Large intestine (tissue), 3 donors: ENCODE measurements at regions not wholly inside any gene's neighbourhood (a gene's known extent, or its start where the extent isn't known, plus 50 kb on each side); places are given as distances from the start of the nearest gene placed in this dataset.

ENCODE experiments used
- DNase-seq, 2 donors: peaks; one replicate each; pipeline versions ENCODE4 v3.0.0 to v3.0.0-alpha.2; 2013
- H3K27ac ChIP-seq: one replicate; pipeline ENCODE4 v1.5.1; 2013; ENCODE audit warnings: low read length
- H3K27me3 ChIP-seq: 2 replicates; pipeline ENCODE4 v1.6.1; 2013; ENCODE audit warnings: low read length; ENCODE audit not compliant: control insufficient read depth, insufficient read depth
- H3K36me3 ChIP-seq: 2 replicates; pipeline ENCODE4 v1.6.1; 2013; ENCODE audit warnings: low read length; ENCODE audit not compliant: control insufficient read depth, insufficient read depth
- H3K4me1 ChIP-seq: one replicate; pipeline ENCODE4 v1.6.1; 2013; ENCODE audit warnings: low read length; ENCODE audit not compliant: control insufficient read depth, insufficient read depth
- H3K4me3 ChIP-seq: one replicate; pipeline ENCODE4 v1.5.1; 2013; ENCODE audit warnings: low read length
- H3K9me3 ChIP-seq: one replicate; pipeline ENCODE4 v1.6.1; 2013; ENCODE audit warnings: mild to moderate bottlenecking, low read depth, low read length, moderate library complexity; ENCODE audit not compliant: control insufficient read depth
- WGBS: methylation state at CpG from one replicate; pipeline ENCODE4 v1.1.5; 2013; ENCODE audit warnings: low lambda C conversion rate; ENCODE audit not compliant: insufficient coverage; 5-methylcytosine and 5-hydroxymethylcytosine counted together

DNA sequence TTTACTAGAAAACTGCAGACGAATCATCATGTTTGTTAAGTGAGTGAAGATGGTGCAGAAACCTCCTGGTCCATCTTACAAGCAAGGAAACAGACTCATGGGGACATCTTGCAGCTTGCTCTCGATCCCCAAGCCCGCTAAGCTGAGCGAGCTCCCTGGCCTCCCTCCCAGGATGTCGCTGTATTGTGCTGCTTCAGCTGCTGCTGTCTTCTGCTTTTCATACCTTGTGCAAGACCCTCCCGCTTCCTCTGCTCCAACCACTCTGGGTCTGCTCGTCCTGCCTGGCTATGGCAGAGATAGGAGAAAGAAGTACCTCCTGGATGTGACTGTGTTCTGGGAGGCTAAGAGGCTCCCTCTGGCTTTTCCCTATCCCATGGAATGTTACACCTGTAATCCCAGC, 285.2 kb upstream of the FZD8 start:
- H3K4me3 ChIP-seq, result no peak overlapping the region
- H3K27ac ChIP-seq, result no peak overlapping the region
- H3K9me3 ChIP-seq, result no peaks in the 10 kb centered on the region
- WGBS, result 90% methylated on average over 2 of the region's 7 CpGs
- H3K4me1 ChIP-seq, result no peaks in the 10 kb centered on the region
- DNase-seq, result no peak
- no peaks in the 10 kb centered on the region for H3K36me3 ChIP-seq
- no peaks in the 10 kb centered on the region for H3K27me3 ChIP-seq

DNA sequence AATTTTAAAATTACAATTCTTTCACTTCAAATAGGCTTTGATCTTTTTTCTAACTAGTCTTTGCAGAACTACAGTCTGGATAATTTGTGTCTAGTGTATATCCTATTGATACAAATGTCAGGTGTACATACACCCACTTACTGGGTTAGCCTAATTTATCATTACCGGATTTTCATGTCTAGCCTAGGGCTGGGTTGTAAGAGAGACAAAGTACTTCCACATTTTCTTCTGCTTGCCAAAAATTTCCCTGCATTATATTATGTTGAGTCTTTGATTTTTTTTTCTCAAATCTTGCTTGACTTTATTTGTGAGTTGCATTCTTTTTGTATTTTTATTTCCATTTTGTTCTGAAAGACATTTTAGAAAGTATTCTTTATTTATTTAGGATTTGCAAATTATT, 284.8 kb upstream of the FZD8 start:
- WGBS, result no CpG with 5 or more reads among the region's 1 CpG
- no peak for DNase-seq

DNA sequence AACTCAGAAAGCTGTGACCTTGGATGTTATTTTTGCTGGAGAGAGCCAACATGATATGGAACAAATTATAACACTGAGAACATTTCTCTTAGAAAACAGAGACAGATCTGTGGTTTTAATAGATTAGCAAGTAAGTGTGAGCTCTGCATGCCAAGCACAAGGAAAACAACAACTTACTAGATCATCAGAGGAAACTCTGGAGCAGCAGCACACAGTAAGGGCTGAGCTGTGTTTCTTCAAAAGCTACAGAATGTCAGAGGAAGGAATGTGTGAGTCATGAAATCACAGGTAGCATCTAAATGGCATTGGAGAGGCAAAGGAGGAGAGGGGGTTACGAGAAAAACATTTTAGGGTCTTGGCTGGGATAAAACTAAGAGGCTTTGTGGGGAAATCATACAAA, 283.4 kb upstream of the FZD8 start:
- Histone ChIP-seq H3K4me1 (no peaks in the 10 kb centered on the region), H3K27me3 (no peaks in the 10 kb centered on the region), H3K36me3 (no peaks in the 10 kb centered on the region), H3K4me3 (no peak overlapping the region), H3K27ac (no peak overlapping the region), H3K9me3 (no peaks in the 10 kb centered on the region)
- no CpG with 5 or more reads among the region's 1 CpG for WGBS
- no peak for DNase-seq

More for the DNA sequence above, 284.8 kb upstream of the FZD8 start:
- no peaks in the 10 kb centered on the region for H3K36me3 ChIP-seq
- no peaks in the 10 kb centered on the region for H3K4me1 ChIP-seq
- H3K9me3 ChIP-seq, result no peaks in the 10 kb centered on the region
- no peak overlapping the region for H3K4me3 ChIP-seq
- no peak overlapping the region for H3K27ac ChIP-seq
- no peaks in the 10 kb centered on the region for H3K27me3 ChIP-seq

DNA sequence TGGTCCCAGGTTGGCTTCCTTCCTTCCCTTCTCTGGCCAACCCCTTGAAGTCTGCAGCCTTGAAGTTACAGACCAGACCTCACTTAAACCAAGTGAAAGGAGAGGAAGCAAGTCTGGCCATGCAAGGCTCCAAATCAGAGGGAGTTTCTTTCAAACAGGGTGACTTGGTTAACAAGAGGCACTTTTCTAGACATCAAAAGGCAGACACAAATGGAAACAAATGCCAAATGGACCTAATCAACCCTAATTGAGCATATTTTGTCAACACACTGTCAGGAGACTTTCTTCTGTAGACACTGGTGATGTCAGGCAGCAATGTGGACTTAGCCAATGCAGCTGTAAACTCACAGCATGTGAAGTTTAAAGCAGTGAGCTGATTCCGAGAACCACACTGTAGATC, 282.7 kb upstream of the FZD8 start:
- H3K4me3 ChIP-seq, result no peak overlapping the region
- DNase-seq, result no peak
- H3K27me3 ChIP-seq, result no peaks in the 10 kb centered on the region
- H3K9me3 ChIP-seq, result no peaks in the 10 kb centered on the region
- H3K36me3 ChIP-seq, result no peaks in the 10 kb centered on the region
- no peaks in the 10 kb centered on the region for H3K4me1 ChIP-seq
- no CpG with 5 or more reads among the region's 1 CpG for WGBS
- H3K27ac ChIP-seq, result no peak overlapping the region

DNA sequence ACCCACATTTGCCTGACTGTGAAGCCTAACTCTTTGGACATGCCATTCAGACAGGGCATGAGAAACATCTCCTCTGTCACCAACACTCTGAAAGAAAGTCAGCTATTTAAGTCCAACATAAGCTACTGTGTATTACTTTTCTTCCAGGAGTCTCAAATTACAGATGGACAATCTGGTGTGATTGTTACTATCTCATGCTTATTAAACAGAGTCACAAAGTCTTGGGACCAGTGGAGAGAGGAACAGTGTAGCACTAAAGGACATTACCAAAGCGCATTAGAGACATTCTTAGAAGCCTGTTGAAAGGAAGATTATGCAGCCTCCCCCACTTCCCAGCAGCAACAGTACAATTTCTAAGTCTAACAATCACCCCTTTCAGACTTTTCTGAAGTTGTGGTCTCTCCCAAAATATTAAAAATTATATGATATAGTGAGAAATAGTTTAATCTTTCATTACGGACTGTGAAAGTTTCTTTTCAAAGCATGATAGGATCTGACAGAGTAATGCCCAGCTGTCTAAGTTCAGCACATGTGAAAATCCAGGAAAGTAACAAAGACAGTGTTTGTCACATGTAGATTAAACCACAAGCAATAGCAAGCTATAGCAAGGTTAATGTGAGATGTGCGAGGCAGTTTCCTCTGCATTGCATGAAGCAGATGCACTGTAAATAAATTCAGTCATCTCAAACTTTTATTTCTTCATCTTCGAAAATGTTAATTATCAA, 280.9 kb upstream of the FZD8 start:
- H3K9me3 ChIP-seq, result no peaks in the 10 kb centered on the region
- 88% methylated on average over 1 of the region's 4 CpGs for WGBS
- no peaks in the 10 kb centered on the region for H3K4me1 ChIP-seq
- H3K4me3 ChIP-seq, result no peak overlapping the region
- DNase-seq, result no peak
- no peaks in the 10 kb centered on the region for H3K36me3 ChIP-seq
- H3K27ac ChIP-seq, result no peak overlapping the region
- H3K27me3 ChIP-seq, result no peaks in the 10 kb centered on the region

DNA sequence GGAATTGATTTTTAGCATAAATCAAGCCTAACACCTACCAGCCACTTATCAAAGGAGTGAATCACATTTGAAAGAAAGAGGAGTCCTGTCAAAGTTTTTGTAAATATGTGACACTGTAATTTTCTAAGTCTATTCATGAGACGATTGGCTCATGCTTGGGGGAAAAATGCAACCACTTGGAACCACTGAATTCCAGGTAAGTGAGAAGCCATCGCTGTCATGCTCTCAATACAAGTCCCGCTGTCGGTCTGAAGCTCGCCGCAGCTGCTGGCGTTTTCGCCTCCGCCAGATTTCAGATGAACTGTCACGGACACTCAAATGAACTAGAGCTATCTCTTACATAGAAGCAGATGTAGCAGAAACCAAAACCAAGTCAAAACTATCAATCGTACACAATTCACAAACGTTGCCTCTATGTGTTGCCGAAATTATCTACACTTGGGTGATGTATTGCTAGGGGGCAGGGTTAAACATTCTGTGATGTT, 279.8 kb upstream of the FZD8 start:
- H3K36me3 ChIP-seq, result no peaks in the 10 kb centered on the region
- no peaks in the 10 kb centered on the region for H3K4me1 ChIP-seq
- no peak overlapping the region for H3K27ac ChIP-seq
- 90% methylated on average over 2 of the region's 13 CpGs for WGBS
- H3K27me3 ChIP-seq, result no peaks in the 10 kb centered on the region
- no peak for DNase-seq
- no peak overlapping the region for H3K4me3 ChIP-seq
- no peaks in the 10 kb centered on the region for H3K9me3 ChIP-seq

DNA sequence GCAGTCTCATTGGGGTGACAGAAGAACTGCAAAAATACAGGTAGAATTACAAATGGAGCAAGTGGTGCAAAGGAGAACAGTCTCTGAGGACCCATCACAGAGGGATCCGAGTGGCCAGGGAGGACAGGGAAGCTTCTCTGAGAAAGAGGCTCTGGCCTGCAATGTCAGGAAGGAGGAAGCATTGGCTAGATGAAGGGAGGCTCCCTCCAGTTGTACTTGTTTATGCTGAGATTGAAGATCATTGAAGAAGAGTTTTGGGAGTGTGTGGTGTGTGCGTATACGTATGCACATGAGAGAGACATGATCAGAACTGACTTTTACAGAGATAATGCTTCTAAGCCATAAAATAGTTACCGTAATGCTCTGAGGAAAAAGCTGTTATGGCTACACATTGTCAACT, 274.7 kb upstream of the FZD8 start:
- H3K9me3 ChIP-seq, result no peaks in the 10 kb centered on the region
- WGBS, result no CpG with 5 or more reads among the region's 4 CpGs
- no peaks in the 10 kb centered on the region for H3K36me3 ChIP-seq
- DNase-seq, result no peak
- H3K4me1 ChIP-seq, result no peaks in the 10 kb centered on the region
- H3K27me3 ChIP-seq, result no peaks in the 10 kb centered on the region
- H3K27ac ChIP-seq, result no peak overlapping the region
- H3K4me3 ChIP-seq, result no peak overlapping the region

DNA sequence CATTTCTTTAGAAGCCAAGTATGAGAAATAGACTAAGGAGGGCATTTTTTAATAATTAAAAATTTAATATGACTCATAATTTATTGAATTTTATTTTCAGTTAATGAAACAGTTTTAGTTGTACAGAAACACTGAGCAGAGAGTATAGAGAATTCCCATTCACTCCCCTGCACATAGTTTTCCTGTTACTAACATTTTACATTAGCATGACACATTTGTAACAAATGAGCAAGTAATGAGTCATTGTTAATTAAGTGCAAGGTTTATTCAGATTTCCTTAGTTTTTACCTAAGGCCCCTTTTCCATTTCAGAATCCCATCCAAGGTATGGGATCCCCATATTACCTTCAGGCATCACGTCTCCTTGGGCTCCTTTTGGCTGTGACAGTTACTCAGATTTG, 271.5 kb upstream of the FZD8 start:
- no peaks in the 10 kb centered on the region for H3K9me3 ChIP-seq
- no CpG with 5 or more reads among the region's 1 CpG for whole genome bisulfite sequencing
- H3K4me3 ChIP-seq, result no peak overlapping the region
- DNase-seq, result no peak
- H3K4me1 ChIP-seq, result no peaks in the 10 kb centered on the region
- H3K36me3 ChIP-seq, result no peaks in the 10 kb centered on the region
- no peak overlapping the region for H3K27ac ChIP-seq
- H3K27me3 ChIP-seq, result no peaks in the 10 kb centered on the region

DNA sequence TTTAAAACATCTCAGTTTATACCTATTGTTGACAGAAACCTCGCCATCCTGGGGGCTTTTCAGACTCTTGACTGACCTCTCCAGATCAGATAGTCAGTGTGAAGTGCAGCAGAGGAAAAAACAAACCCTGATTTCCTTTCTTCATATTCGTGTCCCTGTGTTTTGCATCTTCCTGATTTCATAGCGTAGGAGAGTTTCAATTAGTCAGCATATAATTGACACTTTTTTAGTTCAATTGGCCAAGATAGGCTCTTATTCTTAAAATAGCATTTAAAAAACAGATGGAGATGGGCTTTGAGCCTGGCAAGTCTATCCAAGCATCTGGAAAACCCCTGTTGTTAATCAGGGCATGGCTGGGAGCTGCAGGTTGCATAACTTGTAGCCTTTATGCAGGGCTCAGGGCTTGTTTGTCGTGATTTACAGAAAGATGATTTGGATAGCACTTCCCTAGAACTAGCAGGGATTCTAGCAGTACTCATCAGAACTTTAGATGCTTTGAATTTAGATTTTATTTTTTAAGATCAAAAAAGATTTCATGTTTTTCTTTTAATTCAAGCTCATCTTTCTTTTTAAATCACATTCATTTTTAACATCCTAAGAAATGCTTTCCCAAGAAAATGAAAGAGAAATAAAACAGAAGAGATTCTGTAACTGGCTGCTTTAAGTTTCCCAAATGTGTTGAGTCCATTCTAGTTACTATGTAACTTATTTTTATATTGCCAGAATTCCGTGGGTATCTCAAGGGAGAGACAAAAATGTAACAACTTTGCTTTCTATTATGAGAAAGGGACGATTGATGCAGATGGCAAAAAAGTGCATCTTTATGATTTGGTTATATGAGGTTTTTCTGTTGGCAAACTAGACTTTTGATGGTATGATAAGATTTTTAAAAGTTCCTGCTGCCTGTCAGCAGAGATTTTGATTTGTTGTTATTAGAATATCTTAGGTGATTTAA, 270.8 kb upstream of the FZD8 start:
- WGBS, result 30% methylated on average over 4 of the region's 6 CpGs
- H3K9me3 ChIP-seq, result no peaks in the 10 kb centered on the region
- no peaks in the 10 kb centered on the region for H3K27me3 ChIP-seq
- DNase-seq, result no peak
- H3K27ac ChIP-seq, result no peak overlapping the region
- H3K36me3 ChIP-seq, result no peaks in the 10 kb centered on the region
- no peak overlapping the region for H3K4me3 ChIP-seq
- H3K4me1 ChIP-seq, result no peaks in the 10 kb centered on the region

DNA sequence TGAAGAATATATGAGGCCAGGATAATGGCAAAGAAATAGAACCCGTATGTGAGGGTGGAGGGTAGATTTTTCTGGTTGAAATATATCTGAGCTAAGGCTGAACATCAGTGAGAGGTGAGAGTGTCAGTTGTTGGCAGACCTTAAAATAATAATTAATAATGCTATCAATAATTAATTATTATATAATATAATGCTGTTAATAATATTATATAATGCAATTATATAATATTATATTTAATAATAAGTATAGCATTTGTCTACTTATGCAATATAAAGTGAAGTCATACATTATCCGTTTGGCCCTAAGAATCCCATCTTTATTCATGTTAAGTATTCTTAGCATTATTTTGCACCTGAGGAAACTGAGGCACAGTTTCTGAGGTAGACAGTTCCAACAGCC, 269.9 kb upstream of the FZD8 start:
- Histone ChIP-seq H3K27ac (no peak overlapping the region), H3K4me3 (no peak overlapping the region), H3K4me1 (no peaks in the 10 kb centered on the region), H3K27me3 (no peaks in the 10 kb centered on the region), H3K36me3 (no peaks in the 10 kb centered on the region), H3K9me3 (no peaks in the 10 kb centered on the region)
- no peak for DNase-seq
- WGBS, result 80% methylated on average over 2 of the region's 2 CpGs
